ENCODE measurements at regions not wholly inside any gene's neighbourhood (a gene's known extent, or its start where the extent isn't known, plus 50 kb on each side); places are given as distances from the start of the nearest gene placed in this dataset.
"Not testable (repeated sequence)": the region's sequence is repeated elsewhere in the genome, so short reads cannot be mapped to it uniquely, and the experiment has no call there.

GRCh38 chr5:106661866-106662265 lies 1008.9 kb downstream of the EFNA5 start:
- DNase-seq, result no peak

DNA sequence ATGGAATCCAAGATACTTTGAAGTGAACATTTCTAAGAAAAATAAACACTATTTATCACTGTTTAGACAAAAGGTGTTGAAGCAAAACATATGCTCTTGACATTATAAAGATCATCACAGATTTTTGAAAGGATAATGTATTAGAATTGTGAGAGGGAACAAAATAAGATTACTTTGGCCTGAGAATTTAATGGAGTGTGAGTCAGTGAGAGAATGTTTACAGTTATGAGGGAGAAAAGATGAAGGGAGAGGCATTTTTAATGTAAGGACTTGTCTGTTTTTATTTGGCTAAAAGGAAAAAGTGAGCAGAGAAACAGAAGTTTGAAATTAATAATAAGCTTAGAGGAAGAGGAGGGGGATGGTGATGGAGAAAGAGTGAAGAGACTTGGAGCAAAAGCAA lies 1010.1 kb downstream of the EFNA5 start:
- DNase-seq, result no peak

DNA sequence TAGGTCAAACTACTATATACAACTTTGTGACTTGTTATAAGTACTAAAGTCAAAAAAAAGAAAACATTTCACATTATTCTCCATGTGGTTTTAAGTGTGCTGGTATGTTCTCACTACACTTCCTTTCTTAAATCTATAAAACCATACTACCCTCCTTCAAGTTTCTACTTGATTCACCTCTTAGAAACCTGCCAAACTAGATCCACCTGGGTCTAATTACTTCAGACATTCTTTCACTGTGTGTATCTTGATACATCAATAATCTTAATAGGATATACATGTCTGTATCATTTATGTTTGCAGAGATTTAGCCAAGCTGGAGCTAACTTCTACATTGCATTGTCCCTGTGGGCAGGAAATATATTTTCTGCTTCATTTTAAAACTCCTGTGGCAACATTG lies 1012.6 kb downstream of the EFNA5 start:
- DNase-seq, result no peak

GRCh38 chr5:106656821-106657220 lies 1013.9 kb downstream of the EFNA5 start:
- no peak for DNase-seq

DNA sequence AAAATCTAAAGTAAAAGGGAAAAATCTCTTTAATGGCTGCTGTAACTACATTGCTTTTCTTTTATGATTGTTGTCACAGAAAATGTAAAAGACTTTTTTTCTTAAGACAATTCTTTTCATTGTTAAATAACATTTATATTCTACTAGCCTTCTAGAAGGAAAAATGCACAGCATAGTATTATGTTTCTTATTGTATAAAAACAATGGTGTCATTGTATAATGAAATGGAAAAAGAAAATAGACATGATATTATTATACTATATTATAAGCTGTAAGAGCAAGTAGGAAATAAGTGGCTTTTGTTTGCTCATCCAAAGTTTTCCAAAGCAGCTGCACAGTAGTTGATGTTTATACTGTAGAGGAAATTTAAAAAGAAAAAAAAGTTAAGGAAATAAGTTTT lies 1021.7 kb downstream of the EFNA5 start:
- no peak for DNase-seq

GRCh38 chr5:106648401-106648800 lies 1022.3 kb downstream of the EFNA5 start:
- no peak for DNase-seq

DNA sequence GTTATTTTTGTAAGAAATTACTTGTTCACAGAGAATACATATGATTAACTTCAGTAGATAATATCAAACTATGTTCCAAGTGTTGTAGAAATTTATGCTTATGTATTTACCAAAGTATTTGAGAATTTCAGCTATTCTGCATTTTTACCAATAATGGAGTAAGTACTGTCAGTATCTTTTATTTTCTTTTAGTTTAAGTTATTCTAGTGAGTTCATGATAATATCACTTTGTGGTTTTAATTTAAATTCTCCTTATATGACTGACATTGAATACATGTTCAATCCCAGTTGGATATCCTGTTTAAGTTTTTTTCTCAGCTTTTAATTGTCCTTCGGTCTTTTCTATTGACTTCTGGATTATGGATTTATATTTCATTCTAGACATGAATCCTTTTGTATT lies 1024.6 kb downstream of the EFNA5 start:
- no peak for DNase-seq

- no peak for DNase-seq
Measured at GRCh38 chr5:106640511-106640910, 1030.2 kb downstream of the EFNA5 start.

GRCh38 chr5:106639488-106639887 lies 1031.2 kb downstream of the EFNA5 start:
- DNase-seq, result no peak

DNA sequence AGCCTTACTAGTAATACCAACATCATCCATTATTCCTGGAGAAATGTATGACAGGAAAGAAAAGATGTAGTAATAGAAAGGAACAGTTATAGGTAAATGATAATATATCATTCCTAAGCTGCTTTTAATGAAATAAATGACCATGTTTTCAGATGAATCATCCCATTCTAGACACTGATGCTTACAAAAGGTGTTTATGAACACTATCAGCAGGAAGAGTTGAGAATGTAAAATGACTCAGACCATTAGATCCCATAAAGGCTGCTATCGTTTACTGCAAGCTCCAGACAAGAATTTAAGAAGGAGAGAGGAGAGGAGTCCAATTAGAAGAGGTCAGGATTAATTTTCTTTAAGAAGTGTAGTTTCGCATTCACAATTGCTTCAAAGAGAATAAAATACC lies 1033.5 kb downstream of the EFNA5 start:
- no peak for DNase-seq

- DNase-seq, result no peak
Measured at GRCh38 chr5:106634375-106634774, 1036.4 kb downstream of the EFNA5 start.

- DNase-seq, result no peak
Measured at GRCh38 chr5:106633825-106634224, 1036.9 kb downstream of the EFNA5 start.

GRCh38 chr5:106628456-106628855 lies 1042.3 kb downstream of the EFNA5 start:
- not testable (repeated sequence) for DNase-seq

GRCh38 chr5:106610041-106610440 lies 1060.7 kb downstream of the EFNA5 start:
- DNase-seq, result no peak

DNA sequence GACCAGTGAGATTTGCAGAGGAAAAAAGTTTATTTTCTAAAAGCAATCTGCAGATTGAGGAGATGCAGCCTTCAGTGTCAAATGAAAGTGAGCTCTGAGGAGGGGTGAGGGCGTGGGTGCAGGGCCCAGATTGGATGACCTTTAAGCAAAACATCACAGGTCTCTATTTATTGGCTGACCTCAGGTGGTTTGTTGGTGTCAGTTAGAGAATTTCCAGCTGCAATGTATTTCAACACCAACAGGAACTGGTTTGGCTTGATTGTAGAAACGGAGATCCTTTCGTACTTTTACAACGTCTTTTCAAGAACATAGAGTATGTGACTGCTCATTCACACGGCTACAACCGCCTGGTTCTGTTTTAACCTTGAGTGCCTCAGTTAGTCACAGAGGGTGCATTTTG lies 1069.1 kb downstream of the EFNA5 start:
- peak; percentile 1 for DNase-seq

- no peak for DNase-seq
Measured at GRCh38 chr5:106600803-106601202, 1069.9 kb downstream of the EFNA5 start.

GRCh38 chr5:106595864-106596263 lies 1074.9 kb downstream of the EFNA5 start:
- no peak for DNase-seq

DNA sequence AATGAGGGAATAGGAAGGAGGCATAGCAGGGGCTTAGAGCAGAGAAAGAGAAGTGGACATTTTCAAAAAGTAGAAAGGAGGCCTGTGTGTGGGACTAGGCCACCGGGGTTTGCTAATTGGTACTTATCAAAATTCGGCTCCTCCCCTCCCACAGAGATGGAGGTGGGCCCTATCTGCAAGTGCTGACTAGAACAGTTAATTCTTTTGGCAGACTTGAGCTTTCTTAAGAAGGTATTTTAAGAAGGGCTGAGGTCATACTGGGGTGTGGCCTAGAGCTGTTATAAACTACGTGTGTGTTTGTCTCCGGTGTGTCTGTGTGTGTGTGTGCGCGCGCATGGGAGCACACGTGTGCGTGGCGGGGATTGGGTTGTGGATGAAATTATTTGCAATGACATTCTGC lies 1086.5 kb downstream of the EFNA5 start:
- no peak for DNase-seq

GRCh38 chr5:106578736-106579135 lies 1092.0 kb downstream of the EFNA5 start:
- no peak for DNase-seq

- no peak for DNase-seq
Measured at GRCh38 chr5:106574820-106575219, 1095.9 kb downstream of the EFNA5 start.

- no peak for DNase-seq
Measured at GRCh38 chr5:106566031-106566430, 1104.7 kb downstream of the EFNA5 start.

DNA sequence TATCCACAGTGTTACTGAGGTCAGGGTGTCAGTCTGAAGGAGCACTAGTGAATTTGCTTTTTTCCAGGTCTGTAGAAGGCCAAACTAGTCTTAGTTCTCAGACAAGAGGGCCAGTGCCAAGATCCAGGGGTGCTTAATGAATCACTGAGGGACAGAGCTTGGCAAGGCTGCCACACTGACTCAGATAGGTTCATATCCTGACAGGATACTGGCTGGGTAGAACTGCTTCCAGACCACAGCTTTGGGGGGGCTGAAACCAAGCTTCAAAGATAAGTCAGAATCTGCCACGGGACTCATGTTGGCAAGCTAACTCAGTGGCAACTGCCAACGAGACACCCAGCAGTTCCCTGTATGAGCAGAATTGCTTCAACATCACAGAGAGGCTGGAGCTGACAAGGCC lies 1125.4 kb downstream of the EFNA5 start:
- DNase-seq, result no peak

DNA sequence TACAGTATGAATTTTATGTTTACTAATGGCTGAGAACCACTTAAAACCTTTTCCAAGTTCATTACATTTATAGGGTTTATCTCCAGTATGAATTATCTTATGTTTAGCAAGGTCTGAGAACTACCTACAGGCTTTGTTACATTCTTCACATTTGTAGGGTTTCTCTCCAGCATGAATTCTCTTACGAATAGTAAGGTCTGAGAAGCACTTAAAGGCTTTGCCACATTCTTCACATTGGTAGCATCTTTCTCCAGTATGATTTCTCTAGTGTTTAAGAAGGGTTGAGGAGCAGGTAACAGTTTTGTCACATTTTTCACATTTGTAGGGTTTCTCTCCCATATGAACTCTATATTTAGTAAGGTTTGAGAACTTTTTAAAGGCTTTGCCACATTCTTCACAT lies 1127.4 kb downstream of the EFNA5 start:
- DNase-seq, result no peak

DNA sequence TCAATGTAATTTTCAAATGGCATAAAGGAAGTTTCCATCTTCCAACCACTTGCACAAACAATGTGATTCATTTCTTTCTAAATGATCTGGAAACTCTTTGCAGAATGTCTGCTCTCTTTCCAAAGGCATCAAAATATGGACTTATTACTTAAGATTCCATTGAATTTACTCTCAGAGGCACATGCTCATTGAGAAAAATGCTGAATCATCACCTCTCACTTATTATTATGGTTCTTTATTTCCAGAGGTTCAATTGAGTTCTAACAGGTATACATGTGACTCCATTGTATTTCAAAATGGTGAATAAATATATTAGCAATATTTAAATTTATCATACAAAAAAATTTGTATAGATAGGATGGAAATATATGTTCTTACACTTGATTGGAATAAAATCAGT lies 1140.6 kb downstream of the EFNA5 start:
- DNase-seq, result no peak

DNA sequence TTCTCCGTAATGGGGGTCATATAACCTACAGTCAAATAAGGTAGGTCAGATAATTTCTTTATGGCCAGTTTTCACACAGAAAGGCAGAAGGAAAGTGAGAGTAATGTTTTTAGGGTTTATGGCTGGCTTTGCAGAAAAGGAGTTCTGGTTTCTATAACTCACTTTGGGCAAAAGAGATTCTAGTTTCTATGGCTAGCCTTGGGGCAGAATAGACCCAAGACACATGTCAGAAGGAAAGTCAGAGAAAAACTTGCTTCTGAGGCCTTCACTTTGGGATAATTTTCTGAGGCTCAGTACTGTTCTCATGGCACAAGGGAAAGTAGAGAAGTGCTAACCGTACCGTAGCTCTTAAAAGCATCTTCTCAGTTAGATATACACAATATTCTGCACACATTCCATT lies 1145.3 kb downstream of the EFNA5 start:
- DNase-seq, result no peak

DNA sequence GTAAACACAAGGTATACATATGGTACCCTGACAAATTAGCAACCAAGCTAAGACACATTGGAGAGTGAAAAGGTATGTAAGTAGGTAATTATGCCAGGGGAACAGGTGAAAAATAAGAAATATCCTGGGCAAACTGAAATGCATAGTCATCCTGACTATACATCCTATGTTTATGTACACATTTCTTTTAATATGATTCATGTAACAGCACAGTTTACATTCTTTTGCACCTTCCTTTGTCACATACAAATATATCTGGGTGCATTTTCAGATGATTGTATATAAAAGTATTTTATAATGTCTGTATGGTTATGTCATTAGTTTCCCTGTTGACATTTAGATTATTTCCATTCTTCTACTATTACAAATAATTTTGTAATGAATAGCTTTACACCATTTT lies 1146.9 kb downstream of the EFNA5 start:
- DNase-seq, result no peak
